ENCODE measurements at regions not wholly inside any gene's neighbourhood (a gene's known extent, or its start where the extent isn't known, plus 50 kb on each side); places are given as distances from the start of the nearest gene placed in this dataset.

DNA sequence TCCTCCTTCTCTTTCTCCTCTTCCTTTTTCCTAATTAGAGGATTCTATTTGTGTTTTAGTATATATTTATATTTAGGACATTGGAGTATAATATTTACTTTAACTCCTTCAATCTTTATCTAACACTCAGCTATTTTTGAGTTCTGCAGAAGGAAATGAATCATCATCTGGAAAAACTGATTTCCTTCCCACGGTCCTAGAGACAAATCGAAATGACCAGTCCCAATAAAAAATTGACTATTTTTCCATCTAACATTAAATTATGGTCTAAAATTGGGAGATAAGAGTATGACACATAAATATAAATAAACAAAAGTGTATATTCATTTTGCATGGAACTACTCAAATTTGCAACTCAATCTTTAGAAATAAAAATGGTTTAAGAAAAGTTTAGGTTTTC lies 167.4 kb downstream of the TMTC3 start:
- H3K27ac ChIP-seq (ENCODE audit: low read depth, low read length) = no peak overlapping the region
- no peaks in the 10 kb centered on the region for H3K36me3 ChIP-seq (ENCODE audit: control insufficient read depth in 3 of 3, insufficient read depth in 3 of 3, low read length in 3 of 3)
- H3K9ac ChIP-seq (ENCODE audit: low read depth in 1 of 3, low read length in 3 of 3) = no peak overlapping the region
- H3K27me3 ChIP-seq (ENCODE audit: control insufficient read depth in 3 of 3, insufficient read depth in 3 of 3, low read length in 3 of 3) = no peaks in the 10 kb centered on the region
- no peaks in the 10 kb centered on the region for H3K4me1 ChIP-seq (ENCODE audit: control insufficient read depth in 3 of 3, insufficient read depth in 3 of 3, low read length in 3 of 3)
- H3K9me3 ChIP-seq (ENCODE audit: control insufficient read depth in 3 of 3, low read length in 3 of 3) = no peaks in the 10 kb centered on the region
- H3K4me3 ChIP-seq (ENCODE audit: low read length in 3 of 3) = no peak overlapping the region

DNA sequence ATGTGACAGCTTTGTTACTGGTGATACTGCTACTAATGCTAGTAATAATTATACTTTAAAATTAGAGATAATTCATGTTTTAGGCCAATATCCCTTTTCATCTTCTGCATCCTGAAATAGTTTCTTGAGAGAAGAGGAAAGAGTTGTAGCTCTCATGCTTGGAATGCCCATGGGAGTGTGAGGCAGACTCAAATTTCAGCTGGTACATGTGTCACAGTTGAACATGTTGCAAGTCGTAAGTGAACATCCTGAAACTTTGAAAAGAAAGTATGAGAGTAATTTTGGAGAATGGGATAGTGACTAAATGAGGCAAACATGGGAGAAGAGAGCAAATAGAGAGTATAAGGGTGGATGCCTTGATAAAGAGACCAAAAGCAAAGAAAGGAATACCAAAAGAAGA lies 168.0 kb downstream of the TMTC3 start:
- Histone ChIP-seq H3K9me3 (ENCODE audit: control insufficient read depth in 3 of 3, low read length in 3 of 3) (no peaks in the 10 kb centered on the region), H3K9ac (ENCODE audit: low read depth in 1 of 3, low read length in 3 of 3) (no peak overlapping the region), H3K4me3 (ENCODE audit: low read length in 3 of 3) (no peak overlapping the region), H3K4me1 (ENCODE audit: control insufficient read depth in 3 of 3, insufficient read depth in 3 of 3, low read length in 3 of 3) (no peaks in the 10 kb centered on the region), H3K36me3 (ENCODE audit: control insufficient read depth in 3 of 3, insufficient read depth in 3 of 3, low read length in 3 of 3) (no peaks in the 10 kb centered on the region), H3K27me3 (ENCODE audit: control insufficient read depth in 3 of 3, insufficient read depth in 3 of 3, low read length in 3 of 3) (no peaks in the 10 kb centered on the region), H3K27ac (ENCODE audit: low read depth, low read length) (no peak overlapping the region)

DNA sequence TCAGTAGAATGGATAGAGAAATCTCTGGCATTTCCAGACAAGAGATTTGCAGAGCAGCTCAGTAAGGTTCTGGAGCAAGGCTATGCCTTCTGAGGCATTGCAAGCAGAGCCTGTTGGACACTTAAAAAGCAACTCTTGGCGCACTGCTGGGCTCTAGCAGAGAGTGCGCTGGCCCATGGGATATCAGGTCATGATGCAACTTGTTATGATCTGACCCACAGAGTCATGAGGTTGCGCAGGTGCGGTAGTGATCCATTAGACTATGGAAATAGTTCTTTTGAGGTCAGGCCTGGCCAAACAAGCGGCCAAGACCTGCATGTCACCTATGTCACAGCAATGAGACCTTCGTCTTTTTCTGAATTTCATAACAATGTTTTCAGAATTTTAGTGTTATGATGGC lies 168.6 kb downstream of the TMTC3 start:
- Histone ChIP-seq H3K36me3 (ENCODE audit: control insufficient read depth in 3 of 3, insufficient read depth in 3 of 3, low read length in 3 of 3) (no peaks in the 10 kb centered on the region), H3K27ac (ENCODE audit: low read depth, low read length) (no peak overlapping the region), H3K9ac (ENCODE audit: low read depth in 1 of 3, low read length in 3 of 3) (no peak overlapping the region), H3K4me1 (ENCODE audit: control insufficient read depth in 3 of 3, insufficient read depth in 3 of 3, low read length in 3 of 3) (no peaks in the 10 kb centered on the region), H3K27me3 (ENCODE audit: control insufficient read depth in 3 of 3, insufficient read depth in 3 of 3, low read length in 3 of 3) (no peaks in the 10 kb centered on the region), H3K9me3 (ENCODE audit: control insufficient read depth in 3 of 3, low read length in 3 of 3) (no peaks in the 10 kb centered on the region), H3K4me3 (ENCODE audit: low read length in 3 of 3) (no peak overlapping the region)

DNA sequence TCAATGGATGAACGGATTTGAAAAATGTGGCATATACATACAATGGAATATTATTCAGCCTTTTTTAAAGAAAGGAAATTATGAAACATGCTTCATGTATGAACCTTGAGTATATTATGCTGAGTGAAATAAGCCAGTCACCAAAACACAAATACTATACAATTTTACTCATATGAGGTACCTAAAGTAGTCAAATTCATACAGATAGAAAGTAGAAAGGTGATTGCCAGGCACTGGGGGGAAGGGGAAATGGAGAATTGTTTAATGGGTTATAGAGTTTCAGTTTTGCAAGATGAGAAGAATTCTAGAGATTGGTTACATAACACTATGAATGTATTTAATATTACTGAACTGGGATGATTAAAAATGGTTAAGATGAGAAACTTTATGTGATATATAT lies 171.4 kb downstream of the TMTC3 start:
- Histone ChIP-seq H3K4me1 (ENCODE audit: control insufficient read depth in 3 of 3, insufficient read depth in 3 of 3, low read length in 3 of 3) (no peaks in the 10 kb centered on the region), H3K36me3 (ENCODE audit: control insufficient read depth in 3 of 3, insufficient read depth in 3 of 3, low read length in 3 of 3) (no peaks in the 10 kb centered on the region), H3K9ac (ENCODE audit: low read depth in 1 of 3, low read length in 3 of 3) (no peak overlapping the region), H3K27me3 (ENCODE audit: control insufficient read depth in 3 of 3, insufficient read depth in 3 of 3, low read length in 3 of 3) (no peaks in the 10 kb centered on the region), H3K27ac (ENCODE audit: low read depth, low read length) (no peak overlapping the region), H3K4me3 (ENCODE audit: low read length in 3 of 3) (no peak overlapping the region), H3K9me3 (ENCODE audit: control insufficient read depth in 3 of 3, low read length in 3 of 3) (no peaks in the 10 kb centered on the region)

DNA sequence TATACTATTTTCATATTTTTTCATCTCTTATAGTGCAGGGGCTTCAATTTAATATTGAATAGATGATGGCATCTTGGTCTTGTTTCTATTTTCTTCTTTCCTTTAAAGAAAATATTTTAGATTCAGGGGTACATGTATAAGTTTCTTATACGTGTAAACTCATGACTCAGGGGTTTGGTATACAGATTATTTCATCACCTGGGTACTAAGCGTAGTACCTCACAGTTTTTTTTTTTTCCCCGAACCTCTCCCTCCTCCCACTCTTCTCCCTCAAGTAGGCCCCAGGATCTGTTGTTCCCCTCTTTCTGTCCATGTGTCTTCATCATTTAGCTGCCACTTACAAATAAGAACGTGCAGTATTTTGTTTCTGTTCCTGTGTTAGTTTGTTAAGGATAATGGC lies 172.6 kb downstream of the TMTC3 start:
- Histone ChIP-seq H3K27ac (ENCODE audit: low read depth, low read length) (no peak overlapping the region), H3K4me3 (ENCODE audit: low read length in 3 of 3) (no peak overlapping the region), H3K4me1 (ENCODE audit: control insufficient read depth in 3 of 3, insufficient read depth in 3 of 3, low read length in 3 of 3) (no peaks in the 10 kb centered on the region), H3K9me3 (ENCODE audit: control insufficient read depth in 3 of 3, low read length in 3 of 3) (no peaks in the 10 kb centered on the region), H3K36me3 (ENCODE audit: control insufficient read depth in 3 of 3, insufficient read depth in 3 of 3, low read length in 3 of 3) (no peaks in the 10 kb centered on the region), H3K27me3 (ENCODE audit: control insufficient read depth in 3 of 3, insufficient read depth in 3 of 3, low read length in 3 of 3) (no peaks in the 10 kb centered on the region), H3K9ac (ENCODE audit: low read depth in 1 of 3, low read length in 3 of 3) (no peak overlapping the region)

DNA sequence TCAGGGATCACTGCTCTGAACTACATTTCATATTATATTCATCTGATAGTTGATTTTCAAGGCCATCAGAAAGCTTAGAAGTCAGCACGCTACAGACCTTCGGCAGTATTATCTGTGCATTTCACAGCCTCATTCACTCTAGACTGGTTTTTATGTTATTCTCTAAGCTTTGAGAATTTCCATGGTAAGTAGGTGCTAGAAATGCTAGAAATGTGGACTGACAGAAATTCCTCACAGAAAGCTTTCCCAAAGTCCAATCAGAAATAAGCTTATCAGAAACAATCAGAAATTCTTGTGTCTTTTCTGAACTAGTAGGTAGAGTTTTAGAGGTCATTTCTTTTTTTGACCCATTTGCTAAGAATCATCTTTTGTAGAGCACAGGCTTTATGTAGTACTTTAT lies 176.6 kb downstream of the TMTC3 start:
- Histone ChIP-seq H3K4me3 (ENCODE audit: low read length in 3 of 3) (no peak overlapping the region), H3K4me1 (ENCODE audit: control insufficient read depth in 3 of 3, insufficient read depth in 3 of 3, low read length in 3 of 3) (no peaks in the 10 kb centered on the region), H3K27me3 (ENCODE audit: control insufficient read depth in 3 of 3, insufficient read depth in 3 of 3, low read length in 3 of 3) (no peaks in the 10 kb centered on the region), H3K27ac (ENCODE audit: low read depth, low read length) (no peak overlapping the region), H3K36me3 (ENCODE audit: control insufficient read depth in 3 of 3, insufficient read depth in 3 of 3, low read length in 3 of 3) (no peaks in the 10 kb centered on the region), H3K9ac (ENCODE audit: low read depth in 1 of 3, low read length in 3 of 3) (no peak overlapping the region), H3K9me3 (ENCODE audit: control insufficient read depth in 3 of 3, low read length in 3 of 3) (no peaks in the 10 kb centered on the region)

DNA sequence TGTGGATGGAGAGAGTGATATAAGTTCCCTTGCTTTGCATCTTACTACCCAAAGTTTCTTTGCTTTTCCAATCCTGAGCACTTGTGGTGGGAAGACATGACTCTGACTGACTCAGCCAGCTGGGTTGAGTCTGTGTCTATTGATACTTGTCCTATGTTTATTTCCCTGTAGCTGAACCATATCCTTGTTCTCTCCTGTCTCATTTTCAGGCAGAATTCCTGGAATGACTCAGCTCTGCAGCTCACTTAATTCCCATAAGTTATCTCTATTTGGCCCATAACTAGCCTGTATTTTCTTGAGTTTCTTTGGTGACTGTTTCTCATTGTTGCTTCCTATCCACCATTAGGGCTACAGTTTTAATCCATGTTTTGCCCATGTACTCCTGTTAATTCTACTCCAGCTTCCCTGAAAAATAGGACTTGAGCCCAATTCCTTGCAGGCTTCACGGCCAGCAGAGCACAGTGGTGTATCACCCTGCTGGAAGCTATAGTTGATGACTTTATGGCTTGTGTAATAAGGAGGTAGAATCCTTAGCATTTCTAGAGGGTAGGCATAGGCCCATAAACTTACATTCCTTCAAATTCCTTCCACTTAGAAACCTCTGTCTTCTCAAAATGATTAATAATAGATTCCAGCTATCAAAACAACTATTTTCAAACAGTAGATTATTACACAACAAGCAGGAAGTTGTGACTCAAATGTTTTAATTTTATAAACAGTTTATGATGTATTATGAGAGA lies 183.1 kb downstream of the TMTC3 start:
- Histone ChIP-seq H3K4me3 (ENCODE audit: low read length in 3 of 3) (no peak overlapping the region), H3K4me1 (ENCODE audit: control insufficient read depth in 3 of 3, insufficient read depth in 3 of 3, low read length in 3 of 3) (no peaks in the 10 kb centered on the region), H3K9me3 (ENCODE audit: control insufficient read depth in 3 of 3, low read length in 3 of 3) (no peaks in the 10 kb centered on the region), H3K27ac (ENCODE audit: low read depth, low read length) (peak overlapping the region; percentile 32), H3K27me3 (ENCODE audit: control insufficient read depth in 3 of 3, insufficient read depth in 3 of 3, low read length in 3 of 3) (no peaks in the 10 kb centered on the region), H3K9ac (ENCODE audit: low read depth in 1 of 3, low read length in 3 of 3) (no peak overlapping the region), H3K36me3 (ENCODE audit: control insufficient read depth in 3 of 3, insufficient read depth in 3 of 3, low read length in 3 of 3) (no peaks in the 10 kb centered on the region)

DNA sequence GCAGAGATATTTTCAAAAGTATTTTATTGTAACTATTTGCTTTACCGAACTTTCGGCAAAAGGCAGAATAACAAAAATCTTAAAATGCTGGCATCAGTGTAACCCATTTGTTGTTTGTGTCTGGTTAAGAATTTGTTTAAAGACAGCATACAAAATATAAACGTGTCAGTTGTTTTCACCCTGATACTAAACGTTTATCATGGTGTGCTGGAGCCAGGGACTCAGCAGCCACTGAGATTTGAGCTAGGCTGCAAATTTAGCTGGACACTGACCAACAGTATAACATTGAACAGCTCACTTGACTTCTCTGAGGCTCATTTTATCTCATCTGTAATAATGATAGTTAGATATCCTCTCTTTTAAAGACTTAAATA lies 183.7 kb downstream of the TMTC3 start:
- peak overlapping the region; percentile 32 for H3K27ac ChIP-seq (ENCODE audit: low read depth, low read length)
- H3K9ac ChIP-seq (ENCODE audit: low read depth in 1 of 3, low read length in 3 of 3) = no peak overlapping the region
- no peaks in the 10 kb centered on the region for H3K4me1 ChIP-seq (ENCODE audit: control insufficient read depth in 3 of 3, insufficient read depth in 3 of 3, low read length in 3 of 3)

DNA sequence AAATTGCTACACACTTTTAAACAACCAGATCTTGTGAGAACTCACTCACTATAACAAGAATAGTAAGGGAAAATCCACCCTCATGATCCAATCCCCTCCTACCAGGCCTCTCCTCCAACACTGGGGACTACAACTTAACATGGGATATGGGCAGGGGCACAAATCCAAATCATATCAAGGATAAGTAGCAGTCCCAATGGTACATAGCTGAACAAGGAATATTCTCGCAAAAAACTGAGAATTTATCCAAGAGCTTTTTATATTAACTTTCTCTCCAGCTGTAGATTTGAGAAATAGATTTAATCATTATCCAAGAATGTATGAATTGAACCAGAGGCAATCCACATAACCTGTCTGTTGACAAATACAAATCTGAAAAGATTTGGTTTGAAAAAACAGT lies 185.2 kb downstream of the TMTC3 start:
- H3K9me3 ChIP-seq (ENCODE audit: control insufficient read depth in 3 of 3, low read length in 3 of 3) = no peaks in the 10 kb centered on the region
- no peaks in the 10 kb centered on the region for H3K4me1 ChIP-seq (ENCODE audit: control insufficient read depth in 3 of 3, insufficient read depth in 3 of 3, low read length in 3 of 3)
- H3K36me3 ChIP-seq (ENCODE audit: control insufficient read depth in 3 of 3, insufficient read depth in 3 of 3, low read length in 3 of 3) = no peaks in the 10 kb centered on the region
- no peak overlapping the region for H3K9ac ChIP-seq (ENCODE audit: low read depth in 1 of 3, low read length in 3 of 3)
- H3K27me3 ChIP-seq (ENCODE audit: control insufficient read depth in 3 of 3, insufficient read depth in 3 of 3, low read length in 3 of 3) = no peaks in the 10 kb centered on the region
- no peak overlapping the region for H3K4me3 ChIP-seq (ENCODE audit: low read length in 3 of 3)
- H3K27ac ChIP-seq (ENCODE audit: low read depth, low read length) = no peak overlapping the region

More for the DNA sequence above, 183.7 kb downstream of the TMTC3 start:
- H3K27me3 ChIP-seq (ENCODE audit: control insufficient read depth in 3 of 3, insufficient read depth in 3 of 3, low read length in 3 of 3) = no peaks in the 10 kb centered on the region
- H3K4me3 ChIP-seq (ENCODE audit: low read length in 3 of 3) = no peak overlapping the region
- H3K9me3 ChIP-seq (ENCODE audit: control insufficient read depth in 3 of 3, low read length in 3 of 3) = no peaks in the 10 kb centered on the region
- H3K36me3 ChIP-seq (ENCODE audit: control insufficient read depth in 3 of 3, insufficient read depth in 3 of 3, low read length in 3 of 3) = no peaks in the 10 kb centered on the region

DNA sequence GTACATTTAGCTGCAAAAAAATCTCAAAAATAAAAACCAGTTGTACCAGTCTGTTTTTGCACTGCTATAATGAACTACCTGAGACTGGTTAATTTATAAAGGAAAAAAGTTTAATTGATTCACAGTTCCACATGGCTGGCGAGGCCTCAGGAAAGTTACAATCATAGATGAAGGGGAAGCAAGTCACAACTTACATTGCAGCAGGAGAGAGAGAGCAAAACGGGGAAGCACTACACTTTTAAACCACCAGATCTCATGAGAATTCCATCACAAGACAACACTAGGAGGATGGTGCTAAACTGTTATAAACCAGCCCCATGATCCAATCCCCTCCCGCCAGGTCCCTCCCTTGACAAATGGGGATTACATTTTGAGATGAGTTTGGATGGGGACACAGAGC lies 186.0 kb downstream of the TMTC3 start:
- H3K27me3 ChIP-seq (ENCODE audit: control insufficient read depth in 3 of 3, insufficient read depth in 3 of 3, low read length in 3 of 3) = no peaks in the 10 kb centered on the region
- no peak overlapping the region for H3K9ac ChIP-seq (ENCODE audit: low read depth in 1 of 3, low read length in 3 of 3)
- H3K4me3 ChIP-seq (ENCODE audit: low read length in 3 of 3) = no peak overlapping the region
- no peaks in the 10 kb centered on the region for H3K36me3 ChIP-seq (ENCODE audit: control insufficient read depth in 3 of 3, insufficient read depth in 3 of 3, low read length in 3 of 3)
- no peaks in the 10 kb centered on the region for H3K9me3 ChIP-seq (ENCODE audit: control insufficient read depth in 3 of 3, low read length in 3 of 3)
- H3K27ac ChIP-seq (ENCODE audit: low read depth, low read length) = no peak overlapping the region
- no peaks in the 10 kb centered on the region for H3K4me1 ChIP-seq (ENCODE audit: control insufficient read depth in 3 of 3, insufficient read depth in 3 of 3, low read length in 3 of 3)
